ENCODE measurements at regions not wholly inside any gene's neighbourhood (a gene's known extent, or its start where the extent isn't known, plus 50 kb on each side); places are given as distances from the start of the nearest gene placed in this dataset.
A peak's percentile ranks its signal among the peaks of the same experiment; 100 is the strongest.

DNA sequence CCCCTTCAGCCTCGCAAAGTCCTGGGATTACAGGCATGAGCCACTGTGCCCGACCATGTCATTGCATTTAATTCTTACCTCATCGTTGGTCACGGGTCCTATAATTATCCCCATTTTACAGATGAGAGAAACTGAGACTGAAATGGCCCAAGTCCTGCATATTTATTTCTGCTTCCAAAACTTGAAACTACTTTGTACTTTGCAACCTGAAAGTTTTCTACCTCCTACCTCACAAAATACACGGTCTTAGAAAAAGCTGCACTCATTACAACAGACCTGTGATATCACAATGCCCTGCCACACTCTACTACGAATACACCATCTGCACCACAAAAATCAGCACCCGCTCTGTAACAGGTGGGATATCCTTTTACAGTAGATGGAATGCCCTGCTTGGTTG, 189.1 kb downstream of the ADAMTS15 start:
- Histone ChIP-seq H3K4me1 (replicated peaks in 1 of 2) (no peaks in the 10 kb centered on the region), H3K9me3 (replicated peaks in 1 of 3) (no peaks in the 10 kb centered on the region), H3K27me3 (no peaks in the 10 kb centered on the region), H3K36me3 (replicated peaks in 1 of 2) (no peaks in the 10 kb centered on the region), H3K27ac (peak overlapping the region in 1 of 5 donors; percentile 45), H3K4me3 (no peak overlapping the region)
- no peak for TF ChIP-seq POLR2A (IDR thresholded peaks at IDR 0.05)
- TF ChIP-seq, protein P1, sequence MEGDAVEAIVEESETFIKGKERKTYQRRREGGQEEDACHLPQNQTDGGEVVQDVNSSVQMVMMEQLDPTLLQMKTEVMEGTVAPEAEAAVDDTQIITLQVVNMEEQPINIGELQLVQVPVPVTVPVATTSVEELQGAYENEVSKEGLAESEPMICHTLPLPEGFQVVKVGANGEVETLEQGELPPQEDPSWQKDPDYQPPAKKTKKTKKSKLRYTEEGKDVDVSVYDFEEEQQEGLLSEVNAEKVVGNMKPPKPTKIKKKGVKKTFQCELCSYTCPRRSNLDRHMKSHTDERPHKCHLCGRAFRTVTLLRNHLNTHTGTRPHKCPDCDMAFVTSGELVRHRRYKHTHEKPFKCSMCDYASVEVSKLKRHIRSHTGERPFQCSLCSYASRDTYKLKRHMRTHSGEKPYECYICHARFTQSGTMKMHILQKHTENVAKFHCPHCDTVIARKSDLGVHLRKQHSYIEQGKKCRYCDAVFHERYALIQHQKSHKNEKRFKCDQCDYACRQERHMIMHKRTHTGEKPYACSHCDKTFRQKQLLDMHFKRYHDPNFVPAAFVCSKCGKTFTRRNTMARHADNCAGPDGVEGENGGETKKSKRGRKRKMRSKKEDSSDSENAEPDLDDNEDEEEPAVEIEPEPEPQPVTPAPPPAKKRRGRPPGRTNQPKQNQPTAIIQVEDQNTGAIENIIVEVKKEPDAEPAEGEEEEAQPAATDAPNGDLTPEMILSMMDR (IDR thresholded peaks at IDR 0.05), result no peak
- 84 to 89% (median 86%) methylated on average over 7 of the region's 7 CpGs for WGBS, 4 donors
- no peak for DNase-seq
- intact Hi-C loops (cut with DNase I), result no loop called here

DNA sequence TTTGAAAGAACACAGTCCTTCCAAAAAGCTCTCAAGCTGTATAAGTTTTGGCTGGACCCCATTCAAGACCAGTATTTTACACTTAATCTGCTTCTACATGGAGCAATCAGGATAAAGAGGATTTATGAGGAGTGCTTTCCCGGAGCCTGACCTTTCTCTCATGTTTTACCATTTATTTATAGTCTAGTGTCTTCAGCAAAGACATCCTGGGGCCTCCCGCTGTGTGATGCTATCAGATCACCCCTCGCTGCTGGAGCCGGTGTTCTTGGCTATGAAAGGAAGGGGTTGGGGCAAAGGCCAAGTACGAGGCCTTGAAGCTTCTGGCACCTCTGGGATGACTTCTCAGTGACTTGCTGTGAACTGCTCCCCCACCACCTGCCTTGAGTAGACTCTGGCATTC, 189.6 kb downstream of the ADAMTS15 start:
- H3K4me3 ChIP-seq, result no peak overlapping the region
- intact Hi-C loops (cut with DNase I), result no loop called here
- no peaks in the 10 kb centered on the region for H3K27me3 ChIP-seq
- H3K27ac ChIP-seq, result peak overlapping the region in 1 of 5 donors; percentile 45
- DNase-seq, result peak in 2 of 7 donors; percentile 19 to 26
- 24 to 43% (median 26%) methylated on average over 5 of the region's 5 CpGs for WGBS, 4 donors
- H3K36me3 ChIP-seq (replicated peaks in 1 of 2), result no peaks in the 10 kb centered on the region
- TF ChIP-seq POLR2A (IDR thresholded peaks at IDR 0.05), result no peak
- H3K9me3 ChIP-seq (replicated peaks in 1 of 3), result no peaks in the 10 kb centered on the region
- no peaks in the 10 kb centered on the region for H3K4me1 ChIP-seq (replicated peaks in 1 of 2)

DNA sequence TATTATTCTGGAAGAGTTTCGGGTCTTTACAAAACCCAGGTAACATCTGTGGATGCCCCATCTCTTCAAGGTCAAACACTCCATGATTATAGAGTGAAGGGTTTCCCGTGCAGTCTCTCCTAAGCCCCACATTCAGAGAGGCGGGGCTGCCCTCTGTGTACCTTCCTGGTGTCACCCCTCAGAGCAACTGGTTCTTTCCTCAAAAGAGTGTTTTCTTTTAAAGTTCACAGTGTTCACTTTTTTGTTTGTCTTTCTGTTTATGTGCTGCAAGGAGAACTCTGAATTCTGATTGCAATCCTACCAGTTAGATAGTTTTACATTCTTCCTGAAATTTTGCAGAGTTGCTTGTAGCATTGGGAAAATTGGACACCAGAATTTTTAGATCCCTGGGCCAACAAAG, 190.2 kb downstream of the ADAMTS15 start:
- intact Hi-C loops (cut with DNase I), result no loop called here

DNA sequence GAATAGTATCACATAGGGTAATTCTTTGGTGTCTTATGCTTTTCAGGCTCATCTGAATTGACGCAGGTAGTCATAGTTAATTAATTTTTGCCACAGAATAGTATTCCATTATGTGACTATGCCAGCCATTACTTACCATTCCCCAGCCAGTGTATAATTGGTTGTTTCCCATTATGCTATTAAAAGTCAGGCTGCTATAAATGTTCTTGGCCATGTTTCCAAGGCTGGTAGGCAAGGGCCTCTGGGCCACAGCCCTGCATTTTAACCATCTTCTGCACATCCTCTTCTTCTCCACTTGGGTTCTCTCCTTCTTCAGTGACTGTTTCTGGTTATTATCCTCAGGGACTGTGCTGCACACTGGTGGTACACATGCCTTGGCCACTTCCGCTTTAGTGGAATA, 190.9 kb downstream of the ADAMTS15 start:
- H3K9me3 ChIP-seq (replicated peaks in 1 of 3), result no peaks in the 10 kb centered on the region
- DNase-seq, result no peak
- H3K27me3 ChIP-seq, result no peaks in the 10 kb centered on the region
- TF ChIP-seq, protein P1 (IDR thresholded peaks at IDR 0.05), result no peak
- intact Hi-C loops (cut with DNase I), result no loop called here
- H3K36me3 ChIP-seq (replicated peaks in 1 of 2), result no peaks in the 10 kb centered on the region
- WGBS, 4 donors, result 78 to 96% (median 94%) methylated on average over 2 of the region's 2 CpGs
- H3K4me1 ChIP-seq (replicated peaks in 1 of 2), result no peaks in the 10 kb centered on the region
- H3K4me3 ChIP-seq, result no peak overlapping the region
- no peak overlapping the region for H3K27ac ChIP-seq

More for the DNA sequence above, 190.2 kb downstream of the ADAMTS15 start:
- TF ChIP-seq, protein P1 (IDR thresholded peaks at IDR 0.05), result no peak
- TF ChIP-seq POLR2A (IDR thresholded peaks at IDR 0.05), result no peak
- Histone ChIP-seq H3K4me1 (replicated peaks in 1 of 2) (no peaks in the 10 kb centered on the region), H3K27me3 (no peaks in the 10 kb centered on the region), H3K27ac (peak overlapping the region in 1 of 5 donors; percentile 40), H3K9me3 (replicated peaks in 1 of 3) (no peaks in the 10 kb centered on the region), H3K4me3 (no peak overlapping the region), H3K36me3 (replicated peaks in 1 of 2) (no peaks in the 10 kb centered on the region)
- WGBS, 4 donors, result 61 to 85% (median 78%) methylated on average over 3 of the region's 3 CpGs
- DNase-seq, result no peak

DNA sequence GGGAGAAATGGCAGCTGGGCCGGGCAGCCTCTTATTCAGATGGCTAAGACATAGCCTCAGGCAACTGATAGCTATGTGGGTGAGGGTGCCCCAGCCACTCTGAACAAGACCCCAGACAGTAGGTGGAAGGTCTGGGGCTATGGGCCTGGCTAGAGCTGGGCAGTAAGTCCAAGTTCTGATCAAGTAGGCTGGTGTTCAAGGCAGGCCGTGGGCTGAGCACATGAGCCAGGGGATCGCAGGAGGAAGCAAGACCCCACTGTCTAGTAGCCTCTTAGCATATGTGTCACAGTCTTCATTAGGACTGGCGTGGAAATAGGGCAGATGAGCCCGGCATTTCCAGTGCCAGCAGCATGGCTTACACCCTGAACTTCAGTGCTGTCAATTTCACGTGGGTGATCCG, 192.1 kb downstream of the ADAMTS15 start:
- intact Hi-C loops (cut with DNase I), result no loop called here
- no peaks in the 10 kb centered on the region for H3K27me3 ChIP-seq
- TF ChIP-seq, protein P1 (IDR thresholded peaks at IDR 0.05), result no peak
- no peak for TF ChIP-seq POLR2A (IDR thresholded peaks at IDR 0.05)
- H3K9me3 ChIP-seq (replicated peaks in 1 of 3), result no peaks in the 10 kb centered on the region
- WGBS, 4 donors, result 89 to 95% (median 93%) methylated on average over 5 to 7 of the region's 7 CpGs
- H3K27ac ChIP-seq, result no peak overlapping the region
- no peaks in the 10 kb centered on the region for H3K4me1 ChIP-seq (replicated peaks in 1 of 2)
- DNase-seq, result no peak
- no peak overlapping the region for H3K4me3 ChIP-seq
- H3K36me3 ChIP-seq (replicated peaks in 1 of 2), result no peaks in the 10 kb centered on the region
